ENCODE measurements at regions not wholly inside any gene's neighbourhood (a gene's known extent, or its start where the extent isn't known, plus 50 kb on each side); places are given as distances from the start of the nearest gene placed in this dataset.
"Not testable (repeated sequence)": the region's sequence is repeated elsewhere in the genome, so short reads cannot be mapped to it uniquely, and the experiment has no call there.

DNA sequence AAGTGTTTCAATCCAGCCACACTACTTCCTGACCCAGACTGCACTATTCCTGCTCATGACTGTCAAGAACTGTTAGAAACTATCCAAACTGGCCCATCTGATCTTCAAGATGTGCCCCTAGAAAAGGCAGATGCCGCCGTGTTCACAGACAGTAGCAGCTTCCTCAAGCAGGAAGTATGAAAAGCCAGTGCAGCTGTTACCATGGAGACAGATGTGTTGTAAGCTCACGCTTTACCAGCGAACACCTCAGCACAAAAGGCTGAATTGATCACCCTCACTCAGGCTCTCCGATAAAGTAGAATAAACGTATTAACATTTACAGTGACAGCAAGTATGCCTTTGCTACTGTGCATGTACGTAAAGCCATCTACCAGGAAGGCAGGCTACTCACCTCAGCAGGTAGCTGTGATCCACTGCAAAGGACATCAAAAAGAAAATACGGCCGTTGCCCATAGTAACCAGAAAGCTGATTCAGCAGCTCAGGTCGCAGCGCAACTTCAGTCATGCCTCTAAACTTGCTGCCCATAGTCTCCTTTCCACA is 132.9 kb upstream of the ROPN1B start:
- H3K4me3 ChIP-seq (ENCODE audit: low read length); H3K9ac ChIP-seq (ENCODE audit: low read length); H3K27me3 ChIP-seq (ENCODE audit: control insufficient read depth, insufficient read depth, low read length); H3K4me1 ChIP-seq (ENCODE audit: control insufficient read depth, insufficient read depth, low read length); H3K9me3 ChIP-seq (ENCODE audit: control insufficient read depth, low read length); H3K36me3 ChIP-seq (ENCODE audit: control insufficient read depth, insufficient read depth, low read length): not testable (repeated sequence)

DNA sequence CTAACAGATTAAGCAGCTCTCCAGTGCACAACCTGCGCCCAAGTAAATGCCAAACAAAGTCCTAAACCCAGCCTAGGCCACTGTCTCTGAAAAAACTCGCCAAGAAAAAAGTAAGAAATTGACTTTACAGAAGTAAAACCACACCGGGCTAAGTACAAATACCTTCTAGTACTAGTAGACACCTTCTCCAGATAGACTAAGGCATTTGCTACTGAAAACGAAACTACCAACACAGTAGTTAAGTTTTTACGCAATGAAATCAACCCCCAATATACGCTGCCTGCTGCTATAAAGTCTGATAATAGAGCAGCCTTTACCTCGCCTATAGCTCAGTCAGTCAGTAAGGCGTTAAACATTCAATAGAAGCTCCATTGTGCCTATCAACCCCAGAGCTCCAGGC is 132.2 kb upstream of the ROPN1B start:
- not testable (repeated sequence) for H3K4me1 ChIP-seq (ENCODE audit: control insufficient read depth, insufficient read depth, low read length); H3K9me3 ChIP-seq (ENCODE audit: control insufficient read depth, low read length); H3K27me3 ChIP-seq (ENCODE audit: control insufficient read depth, insufficient read depth, low read length); H3K9ac ChIP-seq (ENCODE audit: low read length); H3K36me3 ChIP-seq (ENCODE audit: control insufficient read depth, insufficient read depth, low read length); H3K4me3 ChIP-seq (ENCODE audit: low read length)

DNA sequence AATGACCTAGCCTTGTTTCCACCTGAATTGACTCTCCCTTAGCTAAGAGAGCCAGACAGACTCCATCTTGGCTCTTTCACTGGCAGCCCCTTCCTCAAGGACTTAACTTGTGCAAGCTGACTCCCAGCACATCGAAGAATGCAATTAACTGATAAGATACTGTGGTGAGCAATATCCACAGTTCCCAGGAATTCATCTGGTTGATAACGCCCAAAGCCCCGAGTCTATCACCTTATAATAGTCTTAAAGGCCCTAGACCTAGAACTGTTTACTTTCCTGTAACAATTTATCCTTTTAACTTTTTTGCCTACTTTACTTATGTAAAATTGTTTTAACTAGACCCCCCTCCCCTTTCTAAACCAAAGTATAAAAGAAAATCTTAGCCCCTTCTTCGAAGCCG is 130.1 kb upstream of the ROPN1B start:
- H3K9me3 ChIP-seq (ENCODE audit: control insufficient read depth, low read length); H3K27me3 ChIP-seq (ENCODE audit: control insufficient read depth, insufficient read depth, low read length); H3K36me3 ChIP-seq (ENCODE audit: control insufficient read depth, insufficient read depth, low read length); H3K4me1 ChIP-seq (ENCODE audit: control insufficient read depth, insufficient read depth, low read length); H3K9ac ChIP-seq (ENCODE audit: low read length); H3K4me3 ChIP-seq (ENCODE audit: low read length): not testable (repeated sequence)

DNA sequence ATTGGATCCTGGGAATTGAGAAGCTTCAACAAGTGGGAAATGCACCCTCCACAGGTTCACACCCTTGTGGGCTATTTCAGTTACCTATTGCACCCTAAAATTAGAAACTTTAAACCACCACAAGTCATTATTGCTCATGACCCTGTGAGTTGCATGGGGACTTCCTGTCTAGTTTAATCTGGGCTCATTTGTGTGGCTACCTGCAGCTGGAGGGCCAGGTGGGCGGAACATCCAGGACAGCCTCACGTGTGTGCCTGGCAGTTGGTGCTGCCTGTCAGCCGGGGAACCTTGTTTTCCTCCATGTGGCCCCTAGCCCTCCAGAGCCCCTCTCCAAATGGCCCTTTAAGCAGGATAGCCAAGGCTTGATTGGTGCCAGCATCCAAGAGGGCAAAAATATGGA is 128.5 kb upstream of the ROPN1B start:
- not testable (repeated sequence) for H3K9me3 ChIP-seq (ENCODE audit: control insufficient read depth, low read length); H3K9ac ChIP-seq (ENCODE audit: low read length); H3K4me3 ChIP-seq (ENCODE audit: low read length); H3K4me1 ChIP-seq (ENCODE audit: control insufficient read depth, insufficient read depth, low read length); H3K27me3 ChIP-seq (ENCODE audit: control insufficient read depth, insufficient read depth, low read length); H3K36me3 ChIP-seq (ENCODE audit: control insufficient read depth, insufficient read depth, low read length)

DNA sequence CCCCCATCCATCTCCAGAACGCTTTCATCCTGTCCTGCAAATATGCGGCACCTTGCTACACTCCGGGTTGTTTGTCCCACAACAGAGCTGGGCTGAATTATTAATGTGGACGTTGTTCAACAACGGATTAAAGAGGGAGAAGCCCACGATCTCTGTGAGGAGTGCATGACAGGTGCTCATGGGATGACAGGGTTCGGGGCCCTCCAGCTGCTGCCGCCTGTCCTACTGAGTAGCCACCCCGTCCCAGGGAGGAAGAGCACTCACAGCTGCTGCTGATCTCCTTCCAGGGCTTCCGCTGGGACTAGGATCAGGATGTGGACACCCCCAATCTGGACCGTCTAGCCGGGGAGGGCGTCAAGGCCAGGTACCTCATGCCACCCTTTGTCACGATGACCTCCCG is 121.0 kb upstream of the ROPN1B start:
- H3K4me1 ChIP-seq (ENCODE audit: control insufficient read depth, insufficient read depth, low read length); H3K9ac ChIP-seq (ENCODE audit: low read length); H3K36me3 ChIP-seq (ENCODE audit: control insufficient read depth, insufficient read depth, low read length); H3K9me3 ChIP-seq (ENCODE audit: control insufficient read depth, low read length); H3K27me3 ChIP-seq (ENCODE audit: control insufficient read depth, insufficient read depth, low read length); H3K4me3 ChIP-seq (ENCODE audit: low read length): not testable (repeated sequence)

DNA sequence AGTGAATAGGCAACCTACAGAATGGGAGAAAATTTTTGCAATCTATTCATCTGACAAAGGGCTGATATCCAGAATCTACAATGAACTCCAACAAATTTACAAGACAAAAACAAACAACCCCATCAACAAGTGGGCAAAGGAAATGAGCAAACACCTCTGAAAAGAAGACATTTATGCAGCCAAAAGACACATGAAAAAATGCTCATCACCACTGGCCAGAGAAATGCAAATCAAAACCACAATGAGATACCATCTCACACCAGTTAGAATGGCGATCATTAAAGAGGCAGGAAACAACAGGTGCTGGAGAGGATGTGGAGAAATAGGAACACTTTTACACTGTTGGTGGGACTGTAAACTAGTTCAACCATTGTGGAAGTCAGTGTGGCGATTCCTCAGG is 114.0 kb upstream of the ROPN1B start:
- not testable (repeated sequence) for H3K9me3 ChIP-seq (ENCODE audit: control insufficient read depth, low read length); H3K36me3 ChIP-seq (ENCODE audit: control insufficient read depth, insufficient read depth, low read length); H3K27me3 ChIP-seq (ENCODE audit: control insufficient read depth, insufficient read depth, low read length); H3K4me3 ChIP-seq (ENCODE audit: low read length); H3K4me1 ChIP-seq (ENCODE audit: control insufficient read depth, insufficient read depth, low read length); H3K9ac ChIP-seq (ENCODE audit: low read length)

DNA sequence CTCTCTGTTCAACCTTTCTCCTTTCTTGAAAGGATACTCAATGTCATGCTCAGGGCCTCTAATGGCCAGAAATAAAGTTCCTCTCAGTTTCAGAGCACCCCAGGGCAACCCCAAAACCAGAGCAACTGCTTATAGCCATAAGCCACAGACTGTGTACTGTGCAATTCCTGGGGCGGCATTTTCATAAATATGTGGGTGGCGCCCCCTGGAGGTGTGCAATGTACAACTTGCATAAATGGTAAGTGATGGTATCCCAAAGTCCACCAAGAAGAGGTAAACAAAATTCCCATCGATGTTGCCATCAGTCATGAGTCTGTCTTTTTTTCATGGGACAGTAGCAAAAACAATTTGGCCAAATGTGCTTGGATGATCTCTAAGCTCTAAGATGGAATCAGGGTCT is 108.4 kb upstream of the ROPN1B start:
- H3K9me3 ChIP-seq (ENCODE audit: control insufficient read depth, low read length); H3K27me3 ChIP-seq (ENCODE audit: control insufficient read depth, insufficient read depth, low read length); H3K4me3 ChIP-seq (ENCODE audit: low read length); H3K9ac ChIP-seq (ENCODE audit: low read length); H3K36me3 ChIP-seq (ENCODE audit: control insufficient read depth, insufficient read depth, low read length); H3K4me1 ChIP-seq (ENCODE audit: control insufficient read depth, insufficient read depth, low read length): not testable (repeated sequence)

DNA sequence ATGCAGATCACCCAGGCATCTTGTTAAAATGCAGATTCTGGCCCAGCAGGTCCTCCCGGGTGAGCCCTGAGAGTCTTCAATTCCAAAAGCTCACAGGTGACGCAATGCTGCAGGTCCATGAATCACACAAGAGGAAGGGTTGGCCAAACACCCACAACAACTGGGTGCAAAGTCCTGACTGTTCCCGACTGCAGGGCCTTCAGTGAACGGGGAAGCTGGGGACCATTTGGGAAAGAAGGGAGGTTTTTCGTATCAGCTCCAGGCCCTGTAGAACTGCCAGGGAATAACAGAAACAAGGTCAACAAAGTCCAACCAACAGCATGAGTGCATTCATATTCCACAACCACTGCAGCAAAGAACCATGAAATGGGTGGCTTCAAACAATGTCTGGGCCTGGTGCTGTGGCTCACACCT is 106.1 kb upstream of the ROPN1B start:
- not testable (repeated sequence) for H3K9me3 ChIP-seq (ENCODE audit: control insufficient read depth, low read length); H3K36me3 ChIP-seq (ENCODE audit: control insufficient read depth, insufficient read depth, low read length); H3K4me3 ChIP-seq (ENCODE audit: low read length); H3K4me1 ChIP-seq (ENCODE audit: control insufficient read depth, insufficient read depth, low read length); H3K27me3 ChIP-seq (ENCODE audit: control insufficient read depth, insufficient read depth, low read length); H3K9ac ChIP-seq (ENCODE audit: low read length)

DNA sequence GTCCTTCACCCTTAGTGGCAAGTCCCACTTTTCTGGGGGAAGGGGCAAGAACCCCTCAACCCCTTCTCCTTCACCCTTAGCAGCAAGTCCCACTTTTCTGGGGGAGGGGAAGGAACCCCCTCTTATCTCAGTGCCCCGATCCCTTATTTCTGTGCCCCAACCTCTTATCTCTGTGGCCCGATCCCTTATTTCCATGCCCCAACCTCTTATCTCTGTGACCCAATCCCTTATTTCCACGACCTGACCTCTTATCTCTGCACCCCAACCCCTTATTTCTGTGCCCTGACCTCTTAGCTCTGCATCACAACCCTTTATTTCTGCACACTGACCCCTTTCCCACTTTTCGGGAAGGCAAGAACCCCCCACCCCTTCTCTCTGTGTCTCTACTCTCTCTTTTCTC is 104.4 kb upstream of the ROPN1B start:
- not testable (repeated sequence) for H3K4me1 ChIP-seq (ENCODE audit: control insufficient read depth, insufficient read depth, low read length); H3K36me3 ChIP-seq (ENCODE audit: control insufficient read depth, insufficient read depth, low read length); H3K9me3 ChIP-seq (ENCODE audit: control insufficient read depth, low read length); H3K9ac ChIP-seq (ENCODE audit: low read length); H3K4me3 ChIP-seq (ENCODE audit: low read length); H3K27me3 ChIP-seq (ENCODE audit: control insufficient read depth, insufficient read depth, low read length)

DNA sequence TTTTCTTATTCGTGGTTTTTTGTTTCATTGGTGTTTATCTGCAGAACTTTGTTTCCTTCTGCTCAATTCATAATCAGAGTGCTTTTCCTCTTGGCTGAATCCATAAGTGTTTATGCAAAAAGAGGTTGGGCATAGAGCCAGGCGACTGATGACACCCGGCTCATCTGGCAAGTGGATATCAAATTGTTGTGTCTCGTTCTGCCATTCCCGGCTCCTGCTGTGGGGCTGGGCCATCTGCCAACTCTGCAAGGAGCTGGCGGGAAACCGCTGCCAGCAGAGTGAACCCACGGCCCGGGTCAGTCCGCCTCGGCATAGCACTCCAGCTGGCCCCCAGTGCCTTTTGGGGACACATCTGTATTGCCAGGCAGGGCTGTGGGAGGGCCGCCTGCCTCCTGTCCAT is 83.0 kb upstream of the ROPN1B start:
- H3K27me3 ChIP-seq (ENCODE audit: control insufficient read depth, insufficient read depth, low read length); H3K4me3 ChIP-seq (ENCODE audit: low read length); H3K4me1 ChIP-seq (ENCODE audit: control insufficient read depth, insufficient read depth, low read length); H3K36me3 ChIP-seq (ENCODE audit: control insufficient read depth, insufficient read depth, low read length); H3K9ac ChIP-seq (ENCODE audit: low read length); H3K9me3 ChIP-seq (ENCODE audit: control insufficient read depth, low read length): not testable (repeated sequence)

DNA sequence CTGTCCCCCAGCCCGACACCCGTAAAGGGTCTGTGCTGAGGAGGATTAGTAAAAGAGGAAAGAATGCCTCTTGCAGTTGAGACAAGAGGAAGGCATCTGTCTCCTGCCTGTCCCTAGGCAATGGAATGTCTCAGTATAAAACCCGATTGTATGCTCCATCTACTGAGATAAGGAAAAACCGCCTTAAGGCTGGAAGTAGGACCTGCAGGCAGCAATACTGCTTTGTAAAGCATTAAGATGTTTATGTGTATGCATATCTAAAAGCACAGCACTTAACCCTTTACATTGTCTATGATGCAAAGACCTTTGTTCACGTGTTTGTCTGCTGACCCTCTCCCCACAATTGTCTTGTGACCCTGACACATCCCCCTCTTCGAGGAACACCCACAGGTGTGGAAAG is 69.8 kb upstream of the ROPN1B start:
- H3K4me3 ChIP-seq (ENCODE audit: low read length); H3K9ac ChIP-seq (ENCODE audit: low read length); H3K27me3 ChIP-seq (ENCODE audit: control insufficient read depth, insufficient read depth, low read length); H3K36me3 ChIP-seq (ENCODE audit: control insufficient read depth, insufficient read depth, low read length); H3K4me1 ChIP-seq (ENCODE audit: control insufficient read depth, insufficient read depth, low read length); H3K9me3 ChIP-seq (ENCODE audit: control insufficient read depth, low read length): not testable (repeated sequence)

DNA sequence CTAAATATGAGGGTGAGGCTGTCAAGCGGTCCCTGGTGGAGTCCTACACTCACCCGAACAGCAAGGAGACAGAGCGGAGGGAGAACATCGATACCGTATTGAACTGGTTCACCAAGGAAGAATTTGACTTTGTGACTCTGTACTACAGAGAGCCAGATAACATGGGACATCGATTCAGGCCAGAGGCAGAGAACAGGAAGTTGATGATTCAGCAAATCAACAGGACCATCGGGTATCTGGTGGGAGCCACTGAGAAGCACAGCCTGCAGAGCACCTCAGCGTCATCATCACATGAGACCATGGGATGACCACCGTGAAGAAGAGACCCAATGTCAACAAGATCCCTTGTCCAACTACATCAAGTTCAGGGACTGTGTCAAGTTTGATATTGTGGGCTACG is 67.5 kb upstream of the ROPN1B start:
- not testable (repeated sequence) for H3K4me1 ChIP-seq (ENCODE audit: control insufficient read depth, insufficient read depth, low read length); H3K9ac ChIP-seq (ENCODE audit: low read length)

DNA sequence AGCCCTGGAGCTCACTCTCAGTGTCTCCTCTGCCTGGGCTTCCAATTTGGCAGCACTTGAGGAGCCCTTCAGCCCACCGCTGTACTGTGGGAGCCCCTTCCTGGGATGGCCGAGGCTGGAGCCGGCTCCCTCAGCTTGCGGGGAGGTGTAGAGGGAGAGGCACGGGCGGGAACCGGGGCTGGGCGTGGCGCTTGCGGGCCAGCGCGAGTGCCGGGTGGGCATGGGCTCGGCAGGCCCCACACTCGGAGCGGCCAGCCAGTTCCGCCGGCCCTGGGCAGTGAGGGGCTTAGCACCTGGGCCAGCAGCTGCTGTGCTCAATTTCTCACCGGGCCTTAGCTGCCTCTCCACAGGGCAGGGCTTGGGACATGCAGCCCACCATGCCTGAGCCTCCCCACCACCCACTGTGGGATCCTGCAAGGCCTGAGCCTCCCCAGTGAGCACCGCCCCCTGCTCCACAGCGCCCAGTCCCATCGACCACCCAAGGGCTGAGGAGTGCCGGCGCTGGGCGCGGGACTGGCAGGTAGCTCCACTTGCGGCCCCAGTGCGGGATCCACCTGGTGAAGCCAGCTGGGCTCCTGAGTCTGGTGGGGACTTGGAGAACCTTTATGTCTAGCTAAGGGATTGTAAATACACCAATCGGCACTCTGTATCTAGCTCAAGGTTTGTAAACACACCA is 65.1 kb upstream of the ROPN1B start:
- not testable (repeated sequence) for H3K4me1 ChIP-seq (ENCODE audit: control insufficient read depth, insufficient read depth, low read length); H3K9ac ChIP-seq (ENCODE audit: low read length); H3K9me3 ChIP-seq (ENCODE audit: control insufficient read depth, low read length); H3K27me3 ChIP-seq (ENCODE audit: control insufficient read depth, insufficient read depth, low read length); H3K36me3 ChIP-seq (ENCODE audit: control insufficient read depth, insufficient read depth, low read length); H3K4me3 ChIP-seq (ENCODE audit: low read length)

More for the DNA sequence above, 67.5 kb upstream of the ROPN1B start:
- H3K9me3 ChIP-seq (ENCODE audit: control insufficient read depth, low read length); H3K27me3 ChIP-seq (ENCODE audit: control insufficient read depth, insufficient read depth, low read length); H3K36me3 ChIP-seq (ENCODE audit: control insufficient read depth, insufficient read depth, low read length); H3K4me3 ChIP-seq (ENCODE audit: low read length): not testable (repeated sequence)
